Stomach (tissue), 4 donors: ENCODE measurements at regions not wholly inside any gene's neighbourhood (a gene's known extent, or its start where the extent isn't known, plus 50 kb on each side); places are given as distances from the start of the nearest gene placed in this dataset.

Experiments used
- EP300 ChIP-seq: sonication (generic); formaldehyde crosslinking; IDR thresholded peaks from one replicate; pipeline ENCODE4 v1.6.1; 2017; ENCODE audit warnings: antibody characterized with exemption
- POLR2A ChIP-seq, 4 donors: fragments of 450-650 bp; IDR thresholded peaks; one replicate each; pipeline ENCODE4 v1.6.1; 2016; ENCODE audit warnings: antibody characterized with exemption in 4 of 4, control low read depth in 2 of 4, mild to moderate bottlenecking in 1 of 4, moderate library complexity in 1 of 4
- POLR2AphosphoS5 ChIP-seq, 3 donors: sonication (generic); formaldehyde crosslinking; IDR thresholded peaks; one replicate each; pipeline ENCODE4 v1.6.1; 2016; ENCODE audit warnings: antibody characterized with exemption in 3 of 3
- TF ChIP-seq, protein P1 (sequence below), 7 experiments: fragments of 450-650 bp in 4 of 7; fragments of 200-600 bp in 3 of 7; sonication (generic) in 3 of 7; IDR thresholded peaks; one replicate each; pipeline ENCODE4 v1.5.1; 2016 to 2019; ENCODE audit warnings: antibody characterized with exemption in 7 of 7, control low read depth in 2 of 7, mild to moderate bottlenecking in 1 of 7

DNA sequence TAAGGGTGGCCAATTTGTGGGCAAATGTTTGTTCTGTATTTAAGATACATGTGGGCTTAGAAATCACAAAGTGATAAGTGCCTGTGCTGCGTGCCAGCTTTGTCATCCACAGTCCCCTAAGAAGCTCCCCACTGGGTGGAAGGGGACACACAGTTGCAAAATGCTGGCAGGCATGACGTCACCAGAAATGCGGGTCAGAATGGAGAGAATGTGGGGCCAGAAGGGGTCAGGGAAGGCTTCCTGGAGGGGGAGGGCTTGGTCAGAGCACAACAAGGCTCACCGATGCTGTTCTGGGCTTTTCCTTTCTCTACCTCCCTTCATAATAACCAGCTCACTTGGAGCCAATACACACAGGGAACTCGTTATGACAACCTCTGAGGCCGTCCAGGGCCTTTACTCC, 207.3 kb downstream of the URI1 start:
- TF ChIP-seq POLR2A (IDR thresholded peaks at IDR 0.05) (no peak), POLR2AphosphoS5 (IDR thresholded peaks at IDR 0.05) (no peak), EP300 (no peak)
- TF ChIP-seq, protein P1, sequence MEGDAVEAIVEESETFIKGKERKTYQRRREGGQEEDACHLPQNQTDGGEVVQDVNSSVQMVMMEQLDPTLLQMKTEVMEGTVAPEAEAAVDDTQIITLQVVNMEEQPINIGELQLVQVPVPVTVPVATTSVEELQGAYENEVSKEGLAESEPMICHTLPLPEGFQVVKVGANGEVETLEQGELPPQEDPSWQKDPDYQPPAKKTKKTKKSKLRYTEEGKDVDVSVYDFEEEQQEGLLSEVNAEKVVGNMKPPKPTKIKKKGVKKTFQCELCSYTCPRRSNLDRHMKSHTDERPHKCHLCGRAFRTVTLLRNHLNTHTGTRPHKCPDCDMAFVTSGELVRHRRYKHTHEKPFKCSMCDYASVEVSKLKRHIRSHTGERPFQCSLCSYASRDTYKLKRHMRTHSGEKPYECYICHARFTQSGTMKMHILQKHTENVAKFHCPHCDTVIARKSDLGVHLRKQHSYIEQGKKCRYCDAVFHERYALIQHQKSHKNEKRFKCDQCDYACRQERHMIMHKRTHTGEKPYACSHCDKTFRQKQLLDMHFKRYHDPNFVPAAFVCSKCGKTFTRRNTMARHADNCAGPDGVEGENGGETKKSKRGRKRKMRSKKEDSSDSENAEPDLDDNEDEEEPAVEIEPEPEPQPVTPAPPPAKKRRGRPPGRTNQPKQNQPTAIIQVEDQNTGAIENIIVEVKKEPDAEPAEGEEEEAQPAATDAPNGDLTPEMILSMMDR (IDR thresholded peaks at IDR 0.05), result no peak
